ENCODE measurements at regions not wholly inside any gene's neighbourhood (a gene's known extent, or its start where the extent isn't known, plus 50 kb on each side); places are given as distances from the start of the nearest gene placed in this dataset.

DNA sequence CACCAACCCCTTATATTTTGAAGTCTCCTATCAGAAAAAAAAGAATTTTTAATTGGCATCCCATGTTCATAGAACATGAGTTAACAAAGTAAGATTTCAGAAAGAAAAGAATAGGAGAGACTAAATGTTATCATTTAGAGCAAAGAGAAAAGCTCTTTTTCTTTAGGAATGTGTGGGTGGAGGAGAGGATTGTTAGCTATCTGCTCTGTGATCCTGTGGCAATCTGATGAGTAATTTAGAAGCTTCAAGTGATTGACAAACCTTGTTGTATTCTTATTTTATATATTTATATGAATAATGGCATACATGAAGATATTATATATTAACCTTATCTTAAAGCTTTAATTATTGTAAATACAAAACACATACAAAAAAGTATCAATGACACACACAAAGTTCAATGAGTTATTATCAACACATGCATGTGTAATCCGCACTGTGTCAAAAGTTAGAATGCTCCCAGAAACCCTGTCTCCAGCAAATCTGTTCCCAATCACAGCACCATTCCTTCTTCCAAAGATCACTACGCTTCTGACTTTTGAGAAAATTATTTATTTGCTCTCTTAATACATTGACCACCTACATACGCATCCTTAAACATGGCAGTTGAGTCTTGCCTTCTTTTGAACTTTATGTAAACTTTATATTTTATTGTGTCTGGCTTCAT, 907.4 kb downstream of the MCTP2 start:
- no peak for TF ChIP-seq ISL1 (CRISPR knock-in tag; IDR thresholded peaks at IDR 0.05)
- no peak for TF ChIP-seq ZFP30 (CRISPR knock-in tag; IDR thresholded peaks at IDR 0.05)
- TF ChIP-seq OSR1 (CRISPR knock-in tag; IDR thresholded peaks at IDR 0.05): no peak
- TF ChIP-seq, protein P1, sequence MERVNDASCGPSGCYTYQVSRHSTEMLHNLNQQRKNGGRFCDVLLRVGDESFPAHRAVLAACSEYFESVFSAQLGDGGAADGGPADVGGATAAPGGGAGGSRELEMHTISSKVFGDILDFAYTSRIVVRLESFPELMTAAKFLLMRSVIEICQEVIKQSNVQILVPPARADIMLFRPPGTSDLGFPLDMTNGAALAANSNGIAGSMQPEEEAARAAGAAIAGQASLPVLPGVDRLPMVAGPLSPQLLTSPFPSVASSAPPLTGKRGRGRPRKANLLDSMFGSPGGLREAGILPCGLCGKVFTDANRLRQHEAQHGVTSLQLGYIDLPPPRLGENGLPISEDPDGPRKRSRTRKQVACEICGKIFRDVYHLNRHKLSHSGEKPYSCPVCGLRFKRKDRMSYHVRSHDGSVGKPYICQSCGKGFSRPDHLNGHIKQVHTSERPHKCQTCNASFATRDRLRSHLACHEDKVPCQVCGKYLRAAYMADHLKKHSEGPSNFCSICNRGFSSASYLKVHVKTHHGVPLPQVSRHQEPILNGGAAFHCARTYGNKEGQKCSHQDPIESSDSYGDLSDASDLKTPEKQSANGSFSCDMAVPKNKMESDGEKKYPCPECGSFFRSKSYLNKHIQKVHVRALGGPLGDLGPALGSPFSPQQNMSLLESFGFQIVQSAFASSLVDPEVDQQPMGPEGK (CRISPR knock-in tag; IDR thresholded peaks at IDR 0.05; ENCODE audit: borderline replicate concordance): no peak
- TF ChIP-seq ZNF70 (CRISPR knock-in tag; IDR thresholded peaks at IDR 0.05): no peak
- TF ChIP-seq ARNTL (CRISPR knock-in tag; IDR thresholded peaks at IDR 0.05; ENCODE audit: borderline replicate concordance, low read depth): no peak
- no peak for TF ChIP-seq SNAI2 (CRISPR knock-in tag; IDR thresholded peaks at IDR 0.05)
- TF ChIP-seq ZC3H10 (CRISPR knock-in tag; IDR thresholded peaks at IDR 0.05): no peak
- no peak for TF ChIP-seq ZFP3 (CRISPR knock-in tag; IDR thresholded peaks at IDR 0.05)
- TF ChIP-seq, protein P2, sequence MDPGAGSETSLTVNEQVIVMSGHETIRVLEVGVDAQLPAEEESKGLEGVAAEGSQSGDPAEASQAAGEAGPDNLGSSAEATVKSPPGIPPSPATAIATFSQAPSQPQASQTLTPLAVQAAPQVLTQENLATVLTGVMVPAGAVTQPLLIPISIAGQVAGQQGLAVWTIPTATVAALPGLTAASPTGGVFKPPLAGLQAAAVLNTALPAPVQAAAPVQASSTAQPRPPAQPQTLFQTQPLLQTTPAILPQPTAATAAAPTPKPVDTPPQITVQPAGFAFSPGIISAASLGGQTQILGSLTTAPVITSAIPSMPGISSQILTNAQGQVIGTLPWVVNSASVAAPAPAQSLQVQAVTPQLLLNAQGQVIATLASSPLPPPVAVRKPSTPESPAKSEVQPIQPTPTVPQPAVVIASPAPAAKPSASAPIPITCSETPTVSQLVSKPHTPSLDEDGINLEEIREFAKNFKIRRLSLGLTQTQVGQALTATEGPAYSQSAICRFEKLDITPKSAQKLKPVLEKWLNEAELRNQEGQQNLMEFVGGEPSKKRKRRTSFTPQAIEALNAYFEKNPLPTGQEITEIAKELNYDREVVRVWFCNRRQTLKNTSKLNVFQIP (CRISPR knock-in tag; IDR thresholded peaks at IDR 0.05; ENCODE audit: borderline replicate concordance, low read depth): no peak

Data from SK-N-SH treated with all-trans-retinoic acid at 6 μM for 48 hours (cell line).